ENCODE measurements at regions not wholly inside any gene's neighbourhood (a gene's known extent, or its start where the extent isn't known, plus 50 kb on each side); places are given as distances from the start of the nearest gene placed in this dataset.

DNA sequence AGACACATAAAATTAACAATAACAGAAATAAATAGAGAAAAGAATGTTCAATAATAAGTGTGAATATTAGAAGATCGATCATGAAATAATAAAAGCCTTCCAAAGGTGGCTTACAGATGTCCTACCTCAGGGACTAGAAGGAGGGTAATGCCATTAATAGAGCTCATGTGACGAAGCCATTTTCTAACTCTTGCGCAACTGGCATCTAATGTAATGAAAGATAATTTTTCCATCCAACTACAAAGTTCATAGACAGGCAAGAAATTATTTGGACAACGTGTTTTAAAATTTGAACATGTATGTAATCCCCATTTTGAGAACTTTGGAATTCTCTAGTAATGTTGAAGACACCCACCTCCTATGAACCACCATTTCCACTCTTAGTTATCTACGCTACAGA lies 1394.3 kb upstream of the LRRTM3 start:
- peaks cover 5% of the 10 kb centered on the region for H3K9me3 Mint-ChIP-seq
- DNase-seq, result no peak
- WGBS, 2 experiments (ENCODE audit: insufficient coverage in 1 of 2, insufficient read length in 1 of 2), result 83 to 95% methylated on average over 1 to 4 of the region's 5 CpGs

GRCh38 chr10:65534771-65535170 lies 1391.1 kb upstream of the LRRTM3 start:
- Histone ChIP-seq H3K9ac (ENCODE audit: extremely low read depth, low read length, poor library complexity, severe bottlenecking) (no peak overlapping the region), H3K9me3 (ENCODE audit: control insufficient read depth, low read length) (no peaks in the 10 kb centered on the region), H3K27ac (ENCODE audit: low read depth, low read length) (no peak overlapping the region), H3K36me3 (ENCODE audit: control insufficient read depth, insufficient read depth, low read length) (no peaks in the 10 kb centered on the region), H3K4me1 (ENCODE audit: control insufficient read depth, insufficient read depth, low read length) (no peaks in the 10 kb centered on the region), H3K4me3 (ENCODE audit: low read length) (no peak overlapping the region), H3K27me3 (ENCODE audit: control insufficient read depth, insufficient read depth, low read length, poor library complexity, severe bottlenecking) (no peaks in the 10 kb centered on the region)
- TF ChIP-seq CTCF (conservative IDR thresholded peaks at IDR 0.05), result no peak
- Mint-ChIP-seq H3K27me3 (ENCODE audit: insufficient read depth) (no peaks in the 10 kb centered on the region), H3K27ac (no peak overlapping the region), H3K4me1 (no peaks in the 10 kb centered on the region), H3K36me3 (ENCODE audit: low read depth) (no peaks in the 10 kb centered on the region), H3K4me3 (no peak overlapping the region), H3K9me3 (no peaks in the 10 kb centered on the region)
- no peak for DNase-seq
- 89% methylated on average over 2 of the region's 2 CpGs; no CpG with 5 or more reads in 1 of the 2 experiments for WGBS, 2 experiments (ENCODE audit: insufficient coverage in 1 of 2, insufficient read length in 1 of 2)

More for the DNA sequence above, 1394.3 kb upstream of the LRRTM3 start:
- no peak overlapping the region for H3K9ac ChIP-seq (ENCODE audit: extremely low read depth, low read length, poor library complexity, severe bottlenecking)
- H3K4me1 ChIP-seq (ENCODE audit: control insufficient read depth, insufficient read depth, low read length), result no peaks in the 10 kb centered on the region
- Mint-ChIP-seq H3K4me1 (no peaks in the 10 kb centered on the region), H3K4me3 (no peak overlapping the region), H3K27ac (no peak overlapping the region), H3K36me3 (ENCODE audit: low read depth) (no peaks in the 10 kb centered on the region), H3K27me3 (ENCODE audit: insufficient read depth) (no peaks in the 10 kb centered on the region)
- H3K36me3 ChIP-seq (ENCODE audit: control insufficient read depth, insufficient read depth, low read length), result no peaks in the 10 kb centered on the region
- TF ChIP-seq CTCF (conservative IDR thresholded peaks at IDR 0.05), result no peak
- no peaks in the 10 kb centered on the region for H3K9me3 ChIP-seq (ENCODE audit: control insufficient read depth, low read length)
- H3K27ac ChIP-seq (ENCODE audit: low read depth, low read length), result no peak overlapping the region
- H3K27me3 ChIP-seq (ENCODE audit: control insufficient read depth, insufficient read depth, low read length, poor library complexity, severe bottlenecking), result no peaks in the 10 kb centered on the region
- no peak overlapping the region for H3K4me3 ChIP-seq (ENCODE audit: low read length)

DNA sequence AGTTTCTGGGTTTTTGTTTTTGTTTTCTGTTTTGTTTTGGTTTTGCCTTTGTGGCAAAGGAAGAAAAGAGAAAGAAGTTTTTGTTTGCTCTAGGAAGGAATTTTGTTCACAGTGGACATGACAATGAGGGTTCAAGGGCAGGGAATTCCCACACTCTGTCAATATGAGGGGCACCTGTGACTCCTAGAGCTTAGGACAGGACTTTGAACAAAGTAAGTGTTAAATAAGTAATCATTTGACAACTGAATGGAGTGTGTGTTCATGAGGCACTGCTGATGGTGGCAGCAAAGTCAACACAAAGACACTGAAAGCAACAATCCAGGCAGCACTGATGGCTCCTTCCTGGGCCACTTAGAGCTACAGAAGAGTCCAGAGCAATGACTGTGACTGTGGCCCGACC lies 1381.1 kb upstream of the LRRTM3 start:
- no peaks in the 10 kb centered on the region for H3K9me3 Mint-ChIP-seq
- no peak for DNase-seq
- no peak overlapping the region for H3K9ac ChIP-seq (ENCODE audit: extremely low read depth, low read length, poor library complexity, severe bottlenecking)
- TF ChIP-seq CTCF (conservative IDR thresholded peaks at IDR 0.05), result no peak
- H3K4me3 Mint-ChIP-seq, result no peak overlapping the region
- no peaks in the 10 kb centered on the region for H3K36me3 Mint-ChIP-seq (ENCODE audit: low read depth)
- H3K4me3 ChIP-seq (ENCODE audit: low read length), result no peak overlapping the region
- no peaks in the 10 kb centered on the region for H3K4me1 Mint-ChIP-seq
- no peak overlapping the region for H3K27ac ChIP-seq (ENCODE audit: low read depth, low read length)
- no peaks in the 10 kb centered on the region for H3K27me3 Mint-ChIP-seq (ENCODE audit: insufficient read depth)
- H3K9me3 ChIP-seq (ENCODE audit: control insufficient read depth, low read length), result no peaks in the 10 kb centered on the region
- WGBS, 2 experiments (ENCODE audit: insufficient coverage in 1 of 2, insufficient read length in 1 of 2), result 90 to 92% methylated on average over 1 of the region's 1 CpG
- no peaks in the 10 kb centered on the region for H3K27me3 ChIP-seq (ENCODE audit: control insufficient read depth, insufficient read depth, low read length, poor library complexity, severe bottlenecking)
- H3K27ac Mint-ChIP-seq, result no peak overlapping the region
- H3K4me1 ChIP-seq (ENCODE audit: control insufficient read depth, insufficient read depth, low read length), result no peaks in the 10 kb centered on the region
- H3K36me3 ChIP-seq (ENCODE audit: control insufficient read depth, insufficient read depth, low read length), result no peaks in the 10 kb centered on the region
